Activated naive CD8-positive, alpha-beta T cell treated with anti-CD3 and anti-CD28 coated beads, Interleukin-2, amount 50 U/mL, for 24 hours (primary cell): ENCODE measurements at regions not wholly inside any gene's neighbourhood (a gene's known extent, or its start where the extent isn't known, plus 50 kb on each side); places are given as distances from the start of the nearest gene placed in this dataset.

Experiments used
- ATAC-seq: fragments of 150-1000 bp; cut with Tn5 transposase; one replicate; pipeline ENCODE4 v1.10.0; 2021
- DNase-seq: peaks from one replicate; pipeline ENCODE4 v3.0.0; 2021
- H3K27ac Mint-ChIP-seq: one replicate; pipeline ENCODE4 v1.8.0; 2021; ENCODE audit warnings: mild to moderate bottlenecking, mixed read lengths
- H3K27me3 Mint-ChIP-seq: one replicate; pipeline ENCODE4 v1.8.0; 2021; ENCODE audit warnings: mixed read lengths
- H3K36me3 Mint-ChIP-seq: one replicate; pipeline ENCODE4 v1.8.0; 2021; ENCODE audit warnings: low read depth, mixed read lengths
- H3K4me1 Mint-ChIP-seq: one replicate; pipeline ENCODE4 v1.8.0; 2021; ENCODE audit warnings: mixed read lengths
- H3K4me3 Mint-ChIP-seq: one replicate; pipeline ENCODE4 v1.8.0; 2021; ENCODE audit warnings: mild to moderate bottlenecking, moderate library complexity, mixed read lengths
- H3K9me3 Mint-ChIP-seq: one replicate; pipeline ENCODE4 v1.8.0; 2021; ENCODE audit warnings: mixed read lengths

GRCh38 chr7:15967121-15967520, 280.6 kb upstream of the MEOX2 start:
- DNase-seq: no peak
- Mint-ChIP-seq H3K27ac (no peak overlapping the region), H3K36me3 (no peaks in the 10 kb centered on the region), H3K9me3 (peaks cover 4% of the 10 kb centered on the region), H3K4me3 (no peak overlapping the region), H3K4me1 (no peaks in the 10 kb centered on the region), H3K27me3 (no peaks in the 10 kb centered on the region)
- ATAC-seq: no peak

GRCh38 chr7:15963206-15963605, 276.7 kb upstream of the MEOX2 start:
- no peak for DNase-seq
- no peak for ATAC-seq
- Mint-ChIP-seq H3K4me1 (no peaks in the 10 kb centered on the region), H3K36me3 (no peaks in the 10 kb centered on the region), H3K9me3 (peaks cover 16% of the 10 kb centered on the region), H3K27me3 (no peaks in the 10 kb centered on the region), H3K27ac (no peak overlapping the region), H3K4me3 (no peak overlapping the region)

GRCh38 chr7:15954671-15955354, 268.3 kb upstream of the MEOX2 start:
- Mint-ChIP-seq H3K27me3 (no peaks in the 10 kb centered on the region), H3K4me1 (no peaks in the 10 kb centered on the region), H3K4me3 (no peak overlapping the region), H3K9me3 (peaks cover 16% of the 10 kb centered on the region), H3K27ac (no peak overlapping the region), H3K36me3 (no peaks in the 10 kb centered on the region)
- ATAC-seq: no peak
- DNase-seq: no peak

GRCh38 chr7:15950299-15950698, 263.8 kb upstream of the MEOX2 start:
- DNase-seq (no peak), ATAC-seq (no peak)
- H3K9me3 Mint-ChIP-seq: peaks cover 8% of the 10 kb centered on the region
- H3K36me3 Mint-ChIP-seq: no peaks in the 10 kb centered on the region
- H3K27me3 Mint-ChIP-seq: no peaks in the 10 kb centered on the region
- no peak overlapping the region for H3K27ac Mint-ChIP-seq
- no peaks in the 10 kb centered on the region for H3K4me1 Mint-ChIP-seq
- no peak overlapping the region for H3K4me3 Mint-ChIP-seq

GRCh38 chr7:15947754-15948153, 261.3 kb upstream of the MEOX2 start:
- Mint-ChIP-seq H3K4me1 (no peaks in the 10 kb centered on the region), H3K9me3 (peaks cover 4% of the 10 kb centered on the region)

GRCh38 chr7:15938115-15938514, 251.6 kb upstream of the MEOX2 start:
- H3K27me3 Mint-ChIP-seq: no peaks in the 10 kb centered on the region
- no peak overlapping the region for H3K27ac Mint-ChIP-seq
- ATAC-seq (no peak), DNase-seq (no peak)
- no peaks in the 10 kb centered on the region for H3K9me3 Mint-ChIP-seq
- H3K36me3 Mint-ChIP-seq: no peaks in the 10 kb centered on the region
- no peaks in the 10 kb centered on the region for H3K4me1 Mint-ChIP-seq
- no peak overlapping the region for H3K4me3 Mint-ChIP-seq

More at GRCh38 chr7:15947754-15948153, 261.3 kb upstream of the MEOX2 start:
- Mint-ChIP-seq H3K27me3 (no peaks in the 10 kb centered on the region), H3K4me3 (no peak overlapping the region), H3K36me3 (no peaks in the 10 kb centered on the region), H3K27ac (no peak overlapping the region)
- DNase-seq (no peak), ATAC-seq (no peak)

GRCh38 chr7:15937571-15937970, 251.1 kb upstream of the MEOX2 start:
- Mint-ChIP-seq H3K9me3 (no peaks in the 10 kb centered on the region), H3K27ac (no peak overlapping the region), H3K4me3 (no peak overlapping the region), H3K36me3 (no peaks in the 10 kb centered on the region), H3K27me3 (no peaks in the 10 kb centered on the region), H3K4me1 (no peaks in the 10 kb centered on the region)
- DNase-seq (no peak), ATAC-seq (no peak)

GRCh38 chr7:15936991-15937390, 250.5 kb upstream of the MEOX2 start:
- Mint-ChIP-seq H3K4me1 (no peaks in the 10 kb centered on the region), H3K27ac (no peak overlapping the region), H3K27me3 (no peaks in the 10 kb centered on the region), H3K9me3 (no peaks in the 10 kb centered on the region), H3K36me3 (no peaks in the 10 kb centered on the region), H3K4me3 (no peak overlapping the region)
- DNase-seq (no peak), ATAC-seq (no peak)

GRCh38 chr7:15932318-15932717, 245.8 kb upstream of the MEOX2 start:
- Mint-ChIP-seq H3K9me3 (peaks cover 3% of the 10 kb centered on the region), H3K4me3 (no peak overlapping the region), H3K4me1 (no peaks in the 10 kb centered on the region), H3K27me3 (no peaks in the 10 kb centered on the region), H3K36me3 (no peaks in the 10 kb centered on the region), H3K27ac (no peak overlapping the region)
- DNase-seq (no peak), ATAC-seq (no peak)

- no peak overlapping the region for H3K4me3 Mint-ChIP-seq
- no peaks in the 10 kb centered on the region for H3K4me1 Mint-ChIP-seq
- ATAC-seq (no peak), DNase-seq (no peak)
- no peaks in the 10 kb centered on the region for H3K27me3 Mint-ChIP-seq
- peaks cover 16% of the 10 kb centered on the region for H3K9me3 Mint-ChIP-seq
- no peak overlapping the region for H3K27ac Mint-ChIP-seq
- H3K36me3 Mint-ChIP-seq: no peaks in the 10 kb centered on the region
These were observed 242.9 kb upstream of the MEOX2 start for GRCh38 chr7:15929411-15929810.

- H3K9me3 Mint-ChIP-seq: peaks cover 16% of the 10 kb centered on the region
- ATAC-seq (no peak), DNase-seq (no peak)
- H3K27ac Mint-ChIP-seq: no peak overlapping the region
- H3K4me1 Mint-ChIP-seq: no peaks in the 10 kb centered on the region
- no peaks in the 10 kb centered on the region for H3K36me3 Mint-ChIP-seq
- no peaks in the 10 kb centered on the region for H3K27me3 Mint-ChIP-seq
- H3K4me3 Mint-ChIP-seq: no peak overlapping the region
These were observed 239.1 kb upstream of the MEOX2 start for GRCh38 chr7:15925608-15926007.

- no peak for ATAC-seq
- Mint-ChIP-seq H3K9me3 (peaks cover 16% of the 10 kb centered on the region), H3K27ac (no peak overlapping the region), H3K4me1 (no peaks in the 10 kb centered on the region), H3K36me3 (no peaks in the 10 kb centered on the region), H3K27me3 (no peaks in the 10 kb centered on the region), H3K4me3 (no peak overlapping the region)
- no peak for DNase-seq
These were observed 238.4 kb upstream of the MEOX2 start for GRCh38 chr7:15924910-15925309.

GRCh38 chr7:15922002-15922401, 235.5 kb upstream of the MEOX2 start:
- Mint-ChIP-seq H3K36me3 (no peaks in the 10 kb centered on the region), H3K4me3 (no peak overlapping the region), H3K9me3 (peaks cover 17% of the 10 kb centered on the region), H3K27me3 (no peaks in the 10 kb centered on the region), H3K27ac (no peak overlapping the region), H3K4me1 (no peaks in the 10 kb centered on the region)
- no peak for ATAC-seq
- DNase-seq: no peak

GRCh38 chr7:15921576-15921975, 235.1 kb upstream of the MEOX2 start:
- DNase-seq (no peak), ATAC-seq (no peak)
- Mint-ChIP-seq H3K4me3 (no peak overlapping the region), H3K27ac (no peak overlapping the region), H3K36me3 (no peaks in the 10 kb centered on the region), H3K4me1 (no peaks in the 10 kb centered on the region), H3K27me3 (no peaks in the 10 kb centered on the region), H3K9me3 (peaks cover 16% of the 10 kb centered on the region)

GRCh38 chr7:15920953-15921352, 234.5 kb upstream of the MEOX2 start:
- no peaks in the 10 kb centered on the region for H3K36me3 Mint-ChIP-seq
- peaks cover 10% of the 10 kb centered on the region for H3K9me3 Mint-ChIP-seq

More at GRCh38 chr7:15920953-15921352, 234.5 kb upstream of the MEOX2 start:
- no peak overlapping the region for H3K27ac Mint-ChIP-seq
- DNase-seq: no peak
- no peak for ATAC-seq
- H3K27me3 Mint-ChIP-seq: no peaks in the 10 kb centered on the region
- H3K4me1 Mint-ChIP-seq: no peaks in the 10 kb centered on the region
- H3K4me3 Mint-ChIP-seq: no peak overlapping the region
